ENCODE measurements at regions not wholly inside any gene's neighbourhood (a gene's known extent, or its start where the extent isn't known, plus 50 kb on each side); places are given as distances from the start of the nearest gene placed in this dataset.
"Not testable (repeated sequence)": the region's sequence is repeated elsewhere in the genome, so short reads cannot be mapped to it uniquely, and the experiment has no call there.

DNA sequence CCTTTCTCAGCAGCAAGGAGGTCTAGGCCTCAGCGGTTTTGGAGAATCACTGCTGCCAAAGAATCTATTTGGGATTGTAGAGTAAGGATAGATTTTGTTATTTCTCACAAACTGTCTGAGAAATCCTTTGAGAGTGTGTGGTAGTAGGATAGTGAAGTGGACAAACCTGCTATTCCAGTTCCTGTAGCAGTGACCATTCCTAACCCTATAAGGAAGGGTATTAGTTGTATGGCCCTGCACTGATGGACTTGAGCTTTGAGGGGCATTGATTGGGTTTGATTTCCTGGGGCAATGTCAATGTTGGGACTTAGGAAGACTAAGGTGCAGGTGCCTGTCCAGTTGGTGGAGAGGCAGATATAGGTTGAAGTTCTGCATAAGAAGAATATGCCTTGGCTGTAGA, 93.6 kb upstream of the TERB2 start:
- H3K9me3 Mint-ChIP-seq, result peaks cover 13 to 19% of the 10 kb centered on the region in 2 donors
- not testable (repeated sequence) for H3K27ac Mint-ChIP-seq, H3K4me1 Mint-ChIP-seq, ATAC-seq, H3K27me3 Mint-ChIP-seq, H3K4me3 Mint-ChIP-seq, DNase-seq

DNA sequence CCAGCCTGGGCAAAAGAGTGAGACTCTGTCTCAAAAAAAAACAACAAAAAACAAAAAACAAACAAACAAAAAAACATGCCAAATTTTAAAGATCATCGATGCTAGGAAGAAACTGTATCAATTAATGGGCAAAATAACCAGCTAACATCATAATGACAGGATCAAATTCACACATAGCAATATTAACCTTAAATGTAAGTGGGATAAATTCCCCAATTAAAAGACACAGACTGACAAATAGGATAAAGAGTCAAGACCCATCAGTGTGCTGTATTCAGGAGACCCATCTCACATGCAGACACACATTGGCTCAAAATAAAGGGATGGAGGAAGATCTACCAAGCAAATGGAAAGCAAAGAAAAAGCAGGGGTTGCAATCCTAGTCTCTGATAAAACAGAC, 88.4 kb upstream of the TERB2 start:
- not testable (repeated sequence) for H3K4me3 Mint-ChIP-seq, DNase-seq, H3K4me1 Mint-ChIP-seq, ATAC-seq, H3K27ac Mint-ChIP-seq
- Mint-ChIP-seq H3K27me3 (peaks cover 18% of the 10 kb centered on the region), H3K9me3 (peaks cover 19 to 29% of the 10 kb centered on the region in 2 donors)

DNA sequence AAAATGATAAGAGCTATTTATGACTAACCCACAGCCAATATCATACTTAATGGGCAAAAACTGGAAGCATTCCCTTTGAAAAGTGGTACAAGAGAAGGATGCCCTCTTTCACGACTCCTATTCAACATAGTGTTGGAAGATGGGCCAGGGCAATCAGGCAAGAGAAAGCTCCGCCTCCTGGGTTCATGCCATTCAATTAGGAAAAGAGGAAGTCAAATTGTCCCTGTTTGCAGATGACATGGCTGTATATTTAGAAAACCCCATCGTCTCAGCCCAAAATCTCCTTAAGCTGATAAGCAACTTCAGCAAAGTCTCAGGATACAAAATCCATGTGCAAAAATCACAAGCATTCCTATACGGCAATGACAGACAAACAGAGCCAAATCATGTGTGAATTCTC, 86.4 kb upstream of the TERB2 start:
- Mint-ChIP-seq H3K9me3 (peaks cover 35 to 47% of the 10 kb centered on the region in 2 donors), H3K27me3 (peaks cover 18% of the 10 kb centered on the region)
- not testable (repeated sequence) for H3K27ac Mint-ChIP-seq, H3K4me3 Mint-ChIP-seq, ATAC-seq, DNase-seq, H3K4me1 Mint-ChIP-seq

DNA sequence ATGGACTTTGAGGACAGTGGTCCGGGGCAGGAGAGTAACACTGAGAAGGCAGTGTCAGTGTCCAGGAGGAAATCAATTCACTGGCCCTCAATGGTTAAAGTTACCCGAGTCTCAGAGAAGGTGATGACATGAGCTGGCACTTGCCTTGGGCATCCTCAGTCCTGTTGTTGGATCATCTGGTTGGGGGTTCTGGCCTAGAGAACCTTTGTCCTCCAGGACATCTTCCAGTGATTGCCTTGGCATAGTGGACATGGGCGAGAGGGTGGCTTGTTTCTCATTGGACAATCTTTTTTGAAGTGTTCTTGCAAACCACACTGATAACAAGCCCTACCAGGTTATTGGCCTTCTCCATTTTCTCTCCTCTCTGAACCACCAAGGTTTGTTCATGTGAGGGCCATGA, 83.4 kb upstream of the TERB2 start:
- ATAC-seq, result no peak

DNA sequence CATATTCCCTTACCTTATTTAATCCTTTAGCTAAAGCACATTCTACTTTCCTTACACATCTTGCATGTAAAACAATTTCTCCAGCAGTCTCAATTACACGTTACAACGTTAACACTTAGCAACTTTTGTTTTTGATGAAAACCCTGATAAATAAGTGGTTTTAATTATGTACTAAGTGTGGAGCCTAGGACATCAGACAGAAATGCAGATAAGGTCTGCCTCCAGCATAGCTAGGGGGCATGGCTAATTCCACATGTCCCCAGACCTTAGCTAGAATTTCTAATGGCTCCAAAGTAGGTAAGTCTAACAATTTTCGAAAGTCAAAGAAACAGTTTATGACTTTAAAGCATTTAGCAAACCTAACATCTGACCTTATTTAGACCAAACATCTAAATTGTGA, 77.4 kb upstream of the TERB2 start:
- H3K27ac Mint-ChIP-seq, result no peak overlapping the region
- DNase-seq, result no peak
- H3K4me1 Mint-ChIP-seq, result peaks cover 26% of the 10 kb centered on the region
- H3K4me3 Mint-ChIP-seq, result no peak overlapping the region
- H3K9me3 Mint-ChIP-seq, result peaks cover 37 to 47% of the 10 kb centered on the region in 2 donors
- no peak for ATAC-seq
- peaks cover 8% of the 10 kb centered on the region for H3K27me3 Mint-ChIP-seq

More for the DNA sequence above, 83.4 kb upstream of the TERB2 start:
- Mint-ChIP-seq H3K4me3 (no peak overlapping the region), H3K27ac (no peak overlapping the region), H3K27me3 (peaks cover 12% of the 10 kb centered on the region), H3K4me1 (no peaks in the 10 kb centered on the region), H3K9me3 (peaks cover 43 to 58% of the 10 kb centered on the region in 2 donors)
- no peak for DNase-seq

DNA sequence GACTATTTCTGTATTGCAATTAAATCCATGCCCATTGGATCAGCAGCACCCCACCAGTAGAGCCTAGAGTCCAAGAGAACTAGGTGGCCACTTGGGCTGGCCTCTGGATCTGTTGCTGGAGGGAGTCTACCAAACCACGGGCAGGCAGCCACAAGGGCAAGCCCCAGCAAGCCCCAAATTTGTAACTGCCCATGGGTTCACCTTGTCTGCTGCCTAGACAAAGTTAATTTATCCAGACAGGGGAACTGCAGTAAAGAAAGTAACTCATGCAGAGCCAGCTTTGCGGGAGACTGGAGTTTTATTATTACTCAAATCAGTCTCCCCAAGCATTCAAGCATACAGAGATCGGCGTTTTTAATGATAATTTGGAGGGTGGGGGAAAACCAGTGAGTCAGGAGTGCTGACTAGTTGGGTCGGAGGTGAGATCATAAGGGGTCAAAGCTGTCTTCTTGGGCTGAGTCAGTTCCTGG, 74.0 kb upstream of the TERB2 start:
- Mint-ChIP-seq H3K27me3 (peaks cover 8% of the 10 kb centered on the region), H3K9me3 (peaks cover 19 to 20% of the 10 kb centered on the region in 2 donors), H3K4me1 (peaks cover 26% of the 10 kb centered on the region), H3K27ac (peak overlapping the region in 1 of 2 donors; percentile 71), H3K4me3 (peak overlapping the region; percentile 15 to 32)
- DNase-seq (peak; percentile 29 to 79), ATAC-seq (peak; percentile 98)

DNA sequence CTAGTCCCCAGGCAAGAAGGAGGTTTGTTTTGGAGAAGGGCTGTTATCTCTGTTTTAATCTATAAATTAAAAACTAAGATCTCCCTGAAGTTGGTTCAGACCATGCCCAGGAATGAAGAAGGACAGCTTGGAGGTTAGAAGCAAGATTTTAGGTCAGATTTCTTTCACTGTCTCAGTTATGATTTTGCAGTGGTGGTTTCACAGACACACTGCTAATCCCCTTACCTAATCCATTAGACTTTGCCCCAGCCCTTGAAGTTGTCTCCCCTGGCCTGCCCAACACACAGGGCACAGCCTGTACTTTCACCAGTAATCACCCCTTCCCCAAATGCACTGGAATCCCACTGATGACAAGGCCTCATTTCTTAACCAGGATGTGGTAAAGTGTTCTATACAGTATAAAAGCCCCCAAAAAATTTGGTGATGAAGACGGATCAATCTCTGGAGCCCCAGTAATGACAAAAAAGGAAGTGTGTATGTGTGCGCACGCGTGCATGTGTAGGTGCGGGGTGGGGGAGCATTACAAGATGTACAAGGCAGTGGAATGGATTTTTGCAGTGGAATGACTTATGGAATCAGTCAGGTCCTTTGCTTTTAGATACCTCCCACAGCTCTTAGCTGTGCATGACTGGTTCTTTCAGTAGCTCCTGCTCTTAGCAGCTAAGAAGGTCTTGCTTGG, 73.1 kb upstream of the TERB2 start:
- H3K9me3 Mint-ChIP-seq, result peaks cover 14 to 20% of the 10 kb centered on the region in 2 donors
- DNase-seq (no peak), ATAC-seq (peak; percentile 21)
- no peak overlapping the region for H3K27ac Mint-ChIP-seq
- H3K4me1 Mint-ChIP-seq, result peaks cover 26% of the 10 kb centered on the region
- peaks cover 8% of the 10 kb centered on the region for H3K27me3 Mint-ChIP-seq
- no peak overlapping the region for H3K4me3 Mint-ChIP-seq

DNA sequence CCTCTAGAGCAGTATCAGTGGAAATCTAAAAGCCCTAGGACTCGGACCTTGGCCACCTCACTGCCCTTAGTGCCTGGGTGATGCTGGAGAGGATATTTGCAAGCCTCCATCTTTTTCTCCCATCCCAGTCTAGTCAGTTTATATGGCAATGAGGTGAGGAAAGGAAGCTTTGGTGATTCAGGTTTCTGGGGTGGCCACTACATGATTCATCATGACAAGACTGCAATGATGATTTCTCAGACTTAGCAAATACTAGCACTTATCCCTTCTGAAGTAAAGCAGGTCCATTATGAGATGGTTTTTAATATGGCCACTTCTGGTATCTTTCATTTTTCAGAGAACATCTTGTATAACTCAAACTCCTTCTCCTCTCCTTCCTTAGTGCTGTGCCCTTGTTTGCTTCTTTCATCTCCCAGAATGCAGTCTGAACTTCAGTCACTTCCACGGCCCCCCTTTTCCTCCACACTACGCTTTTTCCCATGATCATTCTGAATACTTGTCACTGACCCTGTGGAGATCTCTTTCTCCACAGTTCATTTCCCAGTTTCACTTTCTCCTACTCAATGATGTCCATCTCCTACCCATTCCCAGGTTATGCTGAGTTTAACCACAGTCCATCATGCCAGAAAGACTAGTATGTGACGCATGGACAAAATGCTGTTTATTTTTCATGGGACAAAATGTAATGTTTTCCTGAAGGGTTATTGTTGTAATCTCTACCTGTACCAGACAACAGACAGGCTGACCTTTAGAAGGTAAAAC, 57.4 kb upstream of the TERB2 start:
- peaks cover 16% of the 10 kb centered on the region for H3K27me3 Mint-ChIP-seq
- H3K4me3 Mint-ChIP-seq, H3K4me1 Mint-ChIP-seq, H3K27ac Mint-ChIP-seq, DNase-seq, ATAC-seq, H3K9me3 Mint-ChIP-seq: not testable (repeated sequence)

DNA sequence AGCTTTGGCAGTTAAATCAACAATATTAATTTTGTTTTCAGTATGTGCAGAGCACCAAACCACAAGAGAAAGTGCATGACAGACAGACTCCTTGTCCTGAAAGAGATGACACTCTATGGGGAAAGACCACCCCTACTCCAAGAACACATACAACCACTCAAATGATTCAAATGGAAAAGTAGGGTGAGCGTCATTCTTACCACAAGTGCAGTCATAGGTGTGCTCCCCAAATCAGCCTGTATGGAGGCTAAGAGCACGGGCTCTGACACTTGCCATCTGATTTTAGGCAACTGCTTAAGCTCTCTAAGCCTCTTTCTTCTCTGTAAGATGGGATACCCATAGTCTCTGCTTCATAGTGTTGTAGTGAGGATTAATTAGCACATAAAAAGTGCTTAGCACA, 56.7 kb upstream of the TERB2 start:
- not testable (repeated sequence) for H3K27ac Mint-ChIP-seq, H3K27me3 Mint-ChIP-seq, H3K4me3 Mint-ChIP-seq, H3K9me3 Mint-ChIP-seq
- DNase-seq (peak in 1 of 2 donors; percentile 17), ATAC-seq (peak; percentile 99)
- H3K4me1 Mint-ChIP-seq, result peaks cover 12% of the 10 kb centered on the region

DNA sequence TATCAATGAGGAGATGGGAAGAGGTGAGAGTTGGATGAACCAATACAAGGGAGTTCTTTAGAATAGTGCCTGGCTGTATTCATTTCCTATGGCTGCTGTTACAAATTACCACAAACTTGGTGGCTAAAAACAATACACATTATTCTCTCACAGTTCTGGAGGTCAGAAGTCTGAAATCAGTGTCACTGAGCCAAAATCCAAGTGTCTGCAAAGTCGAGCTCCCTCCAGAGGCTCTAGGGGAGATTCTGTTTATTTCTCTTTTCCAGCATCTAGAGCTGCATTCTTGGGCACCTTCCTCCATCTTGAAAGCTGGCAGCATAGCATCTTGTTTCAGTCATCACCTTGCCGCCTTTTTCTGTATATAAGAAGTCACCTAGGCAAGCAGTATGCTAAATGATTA, 55.7 kb upstream of the TERB2 start:
- not testable (repeated sequence) for H3K27ac Mint-ChIP-seq, H3K27me3 Mint-ChIP-seq

DNA sequence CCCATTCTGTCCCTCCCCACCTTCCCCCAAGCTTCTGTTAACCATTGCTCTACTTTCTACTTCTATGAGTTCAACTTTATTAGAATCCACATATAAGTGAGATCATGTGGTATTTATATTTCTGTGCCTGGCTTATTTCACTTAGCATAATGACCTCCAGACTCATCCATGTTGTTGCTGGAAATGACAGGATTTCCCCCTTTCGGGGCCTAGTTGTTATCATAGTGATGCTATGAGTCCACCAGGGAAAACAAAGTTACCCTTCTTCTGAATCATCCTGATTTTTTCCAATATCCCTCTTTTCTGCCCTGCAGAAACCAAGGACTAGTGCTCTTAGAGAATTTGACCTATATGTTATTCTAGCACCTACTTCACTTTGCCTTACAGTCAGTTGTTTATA, 53.2 kb upstream of the TERB2 start:
- DNase-seq, H3K4me3 Mint-ChIP-seq, H3K9me3 Mint-ChIP-seq, H3K27ac Mint-ChIP-seq, ATAC-seq, H3K27me3 Mint-ChIP-seq, H3K4me1 Mint-ChIP-seq: not testable (repeated sequence)

More for the DNA sequence above, 55.7 kb upstream of the TERB2 start:
- DNase-seq, H3K9me3 Mint-ChIP-seq, H3K4me3 Mint-ChIP-seq, ATAC-seq: not testable (repeated sequence)
- H3K4me1 Mint-ChIP-seq, result peaks cover 13% of the 10 kb centered on the region

DNA sequence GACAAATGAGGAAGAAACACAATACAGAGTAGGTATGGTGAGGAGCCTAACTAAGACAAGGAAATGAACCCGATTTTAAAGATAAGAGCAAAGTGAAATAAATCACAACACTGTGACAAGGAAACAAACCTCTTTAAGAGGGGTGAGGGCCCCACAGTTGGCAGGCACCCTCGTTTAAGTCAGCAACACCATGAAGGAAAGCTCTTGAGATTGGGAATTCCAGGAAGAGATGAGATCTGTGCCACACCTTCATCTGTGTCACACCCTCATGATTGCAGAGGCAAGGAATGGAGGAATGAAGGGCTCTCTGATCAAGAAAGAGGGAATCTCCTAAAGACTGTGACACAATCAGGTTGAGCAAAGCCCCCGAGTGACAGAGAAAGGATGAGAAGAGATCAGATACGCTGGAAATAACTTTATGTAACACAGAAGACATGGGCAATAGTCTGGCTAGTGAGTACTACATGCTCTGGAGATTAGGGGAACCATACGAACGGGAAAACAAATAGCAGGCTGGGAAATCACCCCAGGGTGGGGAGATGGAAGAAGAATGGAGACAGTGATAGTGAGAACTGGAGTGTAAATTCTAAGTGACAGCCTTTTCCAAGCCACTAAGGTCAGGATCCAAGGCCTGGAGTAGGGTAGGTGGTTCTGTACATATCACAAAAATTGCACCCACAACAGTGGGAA, 51.7 kb upstream of the TERB2 start:
- not testable (repeated sequence) for H3K4me3 Mint-ChIP-seq, ATAC-seq, H3K27ac Mint-ChIP-seq, DNase-seq, H3K27me3 Mint-ChIP-seq, H3K9me3 Mint-ChIP-seq, H3K4me1 Mint-ChIP-seq
